Mesendoderm (in vitro differentiated cells): ENCODE measurements at regions not wholly inside any gene's neighbourhood (a gene's known extent, or its start where the extent isn't known, plus 50 kb on each side); places are given as distances from the start of the nearest gene placed in this dataset.
"Not testable (repeated sequence)": the region's sequence is repeated elsewhere in the genome, so short reads cannot be mapped to it uniquely, and the experiment has no call there.

Source experiments
- DNase-seq: peaks from one replicate; pipeline ENCODE4 v3.0.0; 2013
- H2AK5ac ChIP-seq: 2 replicates; pipeline ENCODE4 v1.6.1; 2013; ENCODE audit warnings: low read length, inconsistent platforms
- H2BK120ac ChIP-seq: 2 replicates; pipeline ENCODE4 v1.6.1; 2013; ENCODE audit warnings: low read depth, mild to moderate bottlenecking, low read length, moderate library complexity, mixed read lengths
- H2BK15ac ChIP-seq: replicated peaks from 2 replicates; pipeline ENCODE4 v1.6.1; 2013; ENCODE audit warnings: low read depth, mild to moderate bottlenecking, moderate library complexity
- H2BK5ac ChIP-seq: 2 replicates; pipeline ENCODE4 v1.6.1; 2013; ENCODE audit warnings: low read length, inconsistent platforms
- H3K18ac ChIP-seq: 2 replicates; pipeline ENCODE4 v1.6.1; 2013; ENCODE audit warnings: mild to moderate bottlenecking, low read length, mixed read lengths
- H3K23ac ChIP-seq: one replicate; pipeline ENCODE4 v1.6.1; 2013; ENCODE audit warnings: low read length
- H3K27ac ChIP-seq: 2 replicates; pipeline ENCODE4 v1.5.1; 2013; ENCODE audit warnings: low read depth, mild to moderate bottlenecking, inconsistent platforms, low read length, moderate library complexity
- H3K27me3 ChIP-seq: 2 replicates; pipeline ENCODE4 v1.6.1; 2013; ENCODE audit warnings: low read length, control low read depth, mild to moderate bottlenecking, inconsistent platforms; ENCODE audit not compliant: insufficient read depth, poor library complexity
- H3K36me3 ChIP-seq: 2 replicates; pipeline ENCODE4 v1.6.1; 2013; ENCODE audit warnings: low read length, inconsistent platforms; ENCODE audit not compliant: control insufficient read depth, insufficient read depth
- H3K4ac ChIP-seq: one replicate; pipeline ENCODE4 v1.6.1; 2013; ENCODE audit warnings: low read depth, mild to moderate bottlenecking, low read length, moderate library complexity
- H3K4me1 ChIP-seq: 2 replicates; pipeline ENCODE4 v1.6.1; 2013; ENCODE audit warnings: low read depth, low read length, inconsistent platforms; ENCODE audit not compliant: control insufficient read depth
- H3K4me2 ChIP-seq: 2 replicates; pipeline ENCODE4 v1.6.1; 2013; ENCODE audit warnings: low read length
- H3K4me3 ChIP-seq: 2 replicates; pipeline ENCODE4 v1.5.1; 2013; ENCODE audit warnings: mild to moderate bottlenecking, low read length
- H3K56ac ChIP-seq: one replicate; pipeline ENCODE4 v1.6.1; 2013; ENCODE audit warnings: low read length
- H3K79me1 ChIP-seq: 2 replicates; pipeline ENCODE4 v1.6.1; 2013; ENCODE audit warnings: low read length, inconsistent platforms
- H3K79me2 ChIP-seq: 2 replicates; pipeline ENCODE4 v1.6.1; 2013; ENCODE audit warnings: mild to moderate bottlenecking, low read length; ENCODE audit not compliant: control insufficient read depth, insufficient read depth
- H3K9ac ChIP-seq: 2 replicates; pipeline ENCODE4 v1.6.1; 2013; ENCODE audit warnings: low read length, inconsistent platforms
- H4K5ac ChIP-seq: one replicate; pipeline ENCODE4 v1.6.1; 2013; ENCODE audit warnings: low read length
- H4K8ac ChIP-seq: one replicate; pipeline ENCODE4 v1.6.1; 2013; ENCODE audit warnings: low read depth, mild to moderate bottlenecking, control low read depth, low read length, moderate library complexity
- WGBS: extraction: QIAGEN DNeasy Blood & Tissue Kit; methylation state at CpG from one replicate; pipeline ENCODE4 v1.1.7; 2013; ENCODE audit warnings: low lambda C conversion rate, missing lambda C conversion rate; ENCODE audit not compliant: insufficient coverage; ENCODE audit errors: extremely low coverage; 5-methylcytosine and 5-hydroxymethylcytosine counted together

- WGBS: no CpG with 5 or more reads among the region's 1 CpG
- H3K18ac ChIP-seq: no peak overlapping the region
- no peak for DNase-seq
- no peak overlapping the region for H3K4ac ChIP-seq
- no peak overlapping the region for H3K56ac ChIP-seq
- H3K79me2 ChIP-seq: no peaks in the 10 kb centered on the region
- H3K36me3 ChIP-seq: no peaks in the 10 kb centered on the region
- H4K5ac ChIP-seq: no peak overlapping the region
- no peaks in the 10 kb centered on the region for H3K27me3 ChIP-seq
- no peak overlapping the region for H3K4me3 ChIP-seq
- no peak overlapping the region for H2BK15ac ChIP-seq
- H3K4me2 ChIP-seq: no peak overlapping the region
- H2AK5ac ChIP-seq: no peak overlapping the region
- H2BK5ac ChIP-seq: no peak overlapping the region
- H3K79me1 ChIP-seq: no peaks in the 10 kb centered on the region
- no peak overlapping the region for H3K23ac ChIP-seq
- no peak overlapping the region for H2BK120ac ChIP-seq
- H4K8ac ChIP-seq: no peak overlapping the region
- H3K9ac ChIP-seq: no peak overlapping the region
- H3K4me1 ChIP-seq: no peaks in the 10 kb centered on the region
- no peak overlapping the region for H3K27ac ChIP-seq
Observed at GRCh38 chrX:34470507-34470906, 186.6 kb downstream of the TMEM47 start.

DNA sequence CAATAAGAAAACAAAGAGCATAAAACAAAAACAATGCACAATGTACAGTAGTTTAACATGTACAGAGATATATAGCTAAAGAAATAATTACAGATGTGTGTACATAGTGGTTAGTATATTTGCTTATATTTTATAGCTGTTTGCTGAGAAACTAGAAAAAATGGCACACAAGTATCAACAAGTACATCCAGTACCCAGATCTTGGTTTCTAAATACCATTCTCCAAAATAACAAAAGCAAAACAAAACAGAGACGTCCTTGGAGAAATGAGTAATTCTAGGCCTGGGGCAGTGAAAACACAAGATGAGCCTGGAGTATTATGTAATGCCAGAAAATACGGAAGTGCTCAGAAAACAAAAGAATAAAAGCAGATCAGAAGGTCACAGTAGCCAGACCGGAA lies 189.6 kb downstream of the TMEM47 start:
- no peaks in the 10 kb centered on the region for H3K79me2 ChIP-seq

DNA sequence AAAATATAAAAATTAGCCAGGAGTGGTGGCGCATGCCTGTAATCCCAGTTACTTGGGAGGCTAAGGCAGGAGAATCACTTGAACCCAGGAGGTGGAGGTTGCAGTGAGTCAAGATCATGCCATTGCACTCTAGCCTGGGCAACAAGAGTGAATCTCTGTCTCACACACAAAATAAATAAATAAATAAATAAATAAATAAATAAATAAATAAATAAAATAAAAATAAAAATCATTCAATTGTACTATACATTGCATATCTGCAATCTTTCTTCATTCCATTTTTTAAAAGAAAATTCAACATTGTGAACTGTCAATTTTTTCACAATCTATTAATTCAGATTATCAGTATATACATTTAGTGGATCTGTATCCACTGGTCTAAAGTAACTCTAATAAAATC lies 193.9 kb downstream of the TMEM47 start:
- H2AK5ac ChIP-seq, H3K27me3 ChIP-seq, H3K36me3 ChIP-seq, H3K18ac ChIP-seq, H3K9ac ChIP-seq, H4K5ac ChIP-seq, H2BK5ac ChIP-seq, H3K4me1 ChIP-seq, DNase-seq, H3K4ac ChIP-seq, H3K56ac ChIP-seq, H3K79me1 ChIP-seq, H2BK120ac ChIP-seq, H3K23ac ChIP-seq, H3K27ac ChIP-seq, H3K4me2 ChIP-seq, H3K79me2 ChIP-seq, H2BK15ac ChIP-seq, H3K4me3 ChIP-seq, H4K8ac ChIP-seq: not testable (repeated sequence)
- WGBS: no CpG with 5 or more reads among the region's 1 CpG

More for the DNA sequence above, 189.6 kb downstream of the TMEM47 start:
- Histone ChIP-seq H3K56ac (no peak overlapping the region), H3K4me1 (no peaks in the 10 kb centered on the region), H3K27ac (no peak overlapping the region), H4K5ac (no peak overlapping the region), H2AK5ac (no peak overlapping the region), H3K4ac (no peak overlapping the region), H2BK15ac (no peak overlapping the region), H2BK5ac (no peak overlapping the region), H3K79me1 (no peaks in the 10 kb centered on the region), H3K18ac (no peak overlapping the region), H3K27me3 (no peaks in the 10 kb centered on the region), H2BK120ac (no peak overlapping the region), H3K36me3 (no peaks in the 10 kb centered on the region), H4K8ac (no peak overlapping the region), H3K9ac (no peak overlapping the region), H3K4me3 (no peak overlapping the region), H3K4me2 (no peak overlapping the region), H3K23ac (no peak overlapping the region)
- no peak for DNase-seq
- no CpG with 5 or more reads among the region's 3 CpGs for WGBS

DNA sequence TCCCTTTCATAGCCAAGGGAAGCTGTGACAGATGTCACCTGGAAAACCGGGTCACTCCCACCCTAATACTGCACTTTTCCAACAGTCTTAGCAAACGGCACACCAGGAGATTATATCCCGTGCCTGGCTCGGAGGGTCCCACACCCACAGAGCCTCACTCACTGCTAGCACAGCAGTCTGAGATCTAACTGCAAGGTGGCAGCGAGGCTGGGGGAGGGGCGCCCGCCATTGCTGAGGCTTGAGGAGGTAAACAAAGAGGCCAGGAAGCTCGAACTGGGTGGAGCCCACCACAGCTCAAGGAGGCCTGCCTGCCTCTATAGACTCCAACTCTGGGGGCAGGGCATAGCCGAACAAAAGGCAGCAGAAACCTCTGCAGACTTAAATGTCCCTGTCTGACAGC lies 199.2 kb downstream of the TMEM47 start:
- not testable (repeated sequence) for H2BK120ac ChIP-seq, H3K4me1 ChIP-seq, H3K56ac ChIP-seq, DNase-seq, H4K5ac ChIP-seq, H2AK5ac ChIP-seq, H2BK15ac ChIP-seq, H3K4ac ChIP-seq, H3K4me2 ChIP-seq, H3K23ac ChIP-seq, H3K27ac ChIP-seq, H3K9ac ChIP-seq, H4K8ac ChIP-seq, H2BK5ac ChIP-seq, H3K4me3 ChIP-seq, H3K27me3 ChIP-seq, H3K36me3 ChIP-seq, H3K79me1 ChIP-seq, H3K79me2 ChIP-seq, H3K18ac ChIP-seq
- no CpG with 5 or more reads among the region's 9 CpGs for WGBS

DNA sequence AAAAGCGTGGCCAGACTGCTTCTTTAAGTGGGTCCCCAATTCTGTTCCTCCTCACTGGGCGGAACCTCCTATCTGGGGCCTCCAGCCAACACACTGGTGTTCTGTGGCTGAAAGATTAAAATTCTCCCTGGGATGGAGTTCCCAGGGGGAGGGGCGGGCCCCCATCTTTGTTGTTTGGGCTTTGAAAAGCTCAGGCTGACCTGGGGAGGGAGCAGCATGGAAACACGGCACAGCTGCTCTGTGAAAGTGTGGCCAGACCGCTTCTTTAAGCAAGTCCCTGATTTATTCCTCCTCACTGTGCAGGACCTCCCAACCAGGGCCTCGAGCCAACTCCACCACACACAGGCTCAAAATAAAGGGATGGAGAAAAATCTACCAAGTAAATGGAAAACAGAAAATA lies 219.5 kb downstream of the TMEM47 start:
- H3K36me3 ChIP-seq: no peaks in the 10 kb centered on the region
- no peak overlapping the region for H3K23ac ChIP-seq
- no peak overlapping the region for H2BK5ac ChIP-seq
- H3K79me2 ChIP-seq: no peaks in the 10 kb centered on the region
- H3K56ac ChIP-seq: no peak overlapping the region
- no peak overlapping the region for H3K4me2 ChIP-seq
- H2AK5ac ChIP-seq: no peak overlapping the region
- no CpG with 5 or more reads among the region's 6 CpGs for WGBS
- no peaks in the 10 kb centered on the region for H3K4me1 ChIP-seq
- H3K9ac ChIP-seq: no peak overlapping the region
- H2BK15ac ChIP-seq: no peak overlapping the region
- H4K8ac ChIP-seq: no peak overlapping the region
- H3K27ac ChIP-seq: no peak overlapping the region
- DNase-seq: no peak
- H3K27me3 ChIP-seq: no peaks in the 10 kb centered on the region
- H3K4ac ChIP-seq: no peak overlapping the region
- no peak overlapping the region for H4K5ac ChIP-seq
- H3K4me3 ChIP-seq: no peak overlapping the region
- no peak overlapping the region for H2BK120ac ChIP-seq
- no peaks in the 10 kb centered on the region for H3K79me1 ChIP-seq
- H3K18ac ChIP-seq: no peak overlapping the region

GRCh38 chrX:34426334-34426733 lies 230.8 kb downstream of the TMEM47 start:
- H3K4ac ChIP-seq: no peak overlapping the region
- H2BK5ac ChIP-seq: no peak overlapping the region
- H3K56ac ChIP-seq: no peak overlapping the region
- H2BK15ac ChIP-seq: no peak overlapping the region
- no peak overlapping the region for H3K27ac ChIP-seq
- H2BK120ac ChIP-seq: no peak overlapping the region
- no peak overlapping the region for H2AK5ac ChIP-seq
- H3K79me1 ChIP-seq: no peaks in the 10 kb centered on the region
- DNase-seq: peak; percentile 45
- H3K36me3 ChIP-seq: no peaks in the 10 kb centered on the region
- H3K23ac ChIP-seq: no peak overlapping the region
- no peak overlapping the region for H3K18ac ChIP-seq
- H3K4me2 ChIP-seq: no peak overlapping the region
- H3K79me2 ChIP-seq: no peaks in the 10 kb centered on the region
- H4K8ac ChIP-seq: no peak overlapping the region
- no peaks in the 10 kb centered on the region for H3K27me3 ChIP-seq
- no peaks in the 10 kb centered on the region for H3K4me1 ChIP-seq
- H3K4me3 ChIP-seq: no peak overlapping the region
- no peak overlapping the region for H4K5ac ChIP-seq
- no peak overlapping the region for H3K9ac ChIP-seq
